Effector memory CD4-positive, alpha-beta T cell (primary cell): ENCODE measurements at regions not wholly inside any gene's neighbourhood (a gene's known extent, or its start where the extent isn't known, plus 50 kb on each side); places are given as distances from the start of the nearest gene placed in this dataset.
"Not testable (repeated sequence)": the region's sequence is repeated elsewhere in the genome, so short reads cannot be mapped to it uniquely, and the experiment has no call there.

Source experiments
- DNase-seq, 3 donors: peaks; one replicate each; pipeline ENCODE4 v3.0.0-alpha.2; 2020
- H3K27ac ChIP-seq: 2 replicates; pipeline ENCODE4 v1.7.0; 2013; ENCODE audit warnings: mild to moderate bottlenecking, low read length, moderate library complexity; ENCODE audit not compliant: insufficient read depth, poor library complexity, severe bottlenecking
- H3K27me3 ChIP-seq: replicated peaks from 2 replicates; pipeline ENCODE4 v1.7.0; 2013; ENCODE audit warnings: mild to moderate bottlenecking, low read length; ENCODE audit not compliant: insufficient read depth, control insufficient read depth, poor library complexity, severe bottlenecking
- H3K36me3 ChIP-seq: 2 replicates; pipeline ENCODE4 v1.7.0; 2013; ENCODE audit warnings: mild to moderate bottlenecking, low read length, moderate library complexity; ENCODE audit not compliant: control insufficient read depth, insufficient read depth
- H3K4me1 ChIP-seq: 2 replicates; pipeline ENCODE4 v1.7.0; 2013; ENCODE audit warnings: low read length, mild to moderate bottlenecking; ENCODE audit not compliant: control insufficient read depth, insufficient read depth, poor library complexity, severe bottlenecking
- H3K4me3 ChIP-seq: 2 replicates; pipeline ENCODE4 v1.7.0; 2013; ENCODE audit warnings: low read length, low read depth, mild to moderate bottlenecking; ENCODE audit not compliant: insufficient read depth, poor library complexity, severe bottlenecking
- H3K9me3 ChIP-seq: 2 replicates; pipeline ENCODE4 v1.7.0; 2013; ENCODE audit warnings: mild to moderate bottlenecking, low read length, moderate library complexity; ENCODE audit not compliant: control insufficient read depth

DNA sequence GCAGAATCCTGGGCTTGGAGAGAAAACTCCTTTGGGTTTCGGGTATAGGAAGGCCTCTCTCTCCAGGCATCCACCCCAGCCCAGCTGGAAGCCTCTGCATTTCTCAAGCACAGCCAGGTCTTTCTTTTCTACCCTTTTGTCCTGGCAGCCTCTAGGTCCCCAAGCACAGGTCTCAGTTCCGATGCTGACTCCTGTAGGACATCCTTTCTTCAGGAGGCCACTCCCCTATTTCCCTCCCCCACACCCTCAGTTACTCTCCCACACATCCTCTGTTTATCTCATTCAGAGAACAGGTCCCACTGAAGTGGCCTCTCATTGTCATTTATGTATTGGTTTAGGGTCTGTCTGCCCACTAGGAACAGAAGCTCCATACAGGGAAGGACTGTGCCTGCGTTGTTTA is 352.6 kb downstream of the VRK1 start:
- Histone ChIP-seq H3K27ac (no peak overlapping the region), H3K4me3 (no peak overlapping the region), H3K9me3 (no peaks in the 10 kb centered on the region), H3K4me1 (no peaks in the 10 kb centered on the region), H3K36me3 (no peaks in the 10 kb centered on the region), H3K27me3 (no peaks in the 10 kb centered on the region)
- no peak for DNase-seq

DNA sequence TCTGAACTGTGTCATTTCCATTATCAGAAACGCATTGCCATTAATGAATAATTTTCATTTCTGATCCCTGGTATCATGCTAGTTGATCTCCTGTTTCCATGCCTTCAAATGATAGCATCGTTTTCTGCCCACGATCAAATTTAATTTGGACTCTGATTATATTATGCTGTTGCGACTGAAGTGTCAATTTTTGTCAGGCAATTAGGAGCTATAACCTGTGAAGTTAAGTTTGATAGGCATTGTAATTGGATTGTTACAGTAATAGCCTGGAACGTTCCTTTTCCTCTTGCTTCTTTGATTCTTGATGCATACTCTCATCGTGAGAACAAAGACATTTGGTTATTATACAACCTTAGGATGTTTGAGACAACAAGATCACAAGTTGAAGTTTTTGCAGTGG is 356.3 kb downstream of the VRK1 start:
- DNase-seq: no peak

DNA sequence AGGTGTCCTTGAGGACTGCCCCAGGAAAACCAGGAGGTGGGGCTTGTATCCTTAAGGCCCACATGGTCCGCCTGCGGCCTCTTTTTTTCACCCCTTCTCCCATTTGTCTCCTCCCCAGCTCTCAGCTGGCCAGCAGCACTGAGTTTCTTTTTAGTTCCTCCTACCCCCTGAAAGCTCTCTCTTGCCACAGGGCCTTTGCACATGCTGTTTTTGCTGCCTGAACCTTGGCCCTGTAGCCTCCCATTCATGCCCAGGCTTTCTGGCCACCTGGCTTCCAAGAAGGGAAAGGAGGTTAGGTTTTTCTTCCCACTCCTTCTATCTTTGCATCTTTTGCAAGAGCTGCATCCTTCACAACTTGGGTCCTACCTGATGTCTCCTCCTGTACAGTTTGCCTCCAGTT is 358.1 kb downstream of the VRK1 start:
- H3K9me3 ChIP-seq: no peaks in the 10 kb centered on the region
- H3K4me1 ChIP-seq: no peaks in the 10 kb centered on the region
- no peaks in the 10 kb centered on the region for H3K36me3 ChIP-seq
- H3K4me3 ChIP-seq: no peak overlapping the region
- no peak for DNase-seq
- no peak overlapping the region for H3K27ac ChIP-seq
- no peaks in the 10 kb centered on the region for H3K27me3 ChIP-seq

More for the DNA sequence above, 356.3 kb downstream of the VRK1 start:
- no peaks in the 10 kb centered on the region for H3K27me3 ChIP-seq
- no peaks in the 10 kb centered on the region for H3K9me3 ChIP-seq
- H3K4me3 ChIP-seq: no peak overlapping the region
- H3K4me1 ChIP-seq: no peaks in the 10 kb centered on the region
- no peaks in the 10 kb centered on the region for H3K36me3 ChIP-seq
- no peak overlapping the region for H3K27ac ChIP-seq

DNA sequence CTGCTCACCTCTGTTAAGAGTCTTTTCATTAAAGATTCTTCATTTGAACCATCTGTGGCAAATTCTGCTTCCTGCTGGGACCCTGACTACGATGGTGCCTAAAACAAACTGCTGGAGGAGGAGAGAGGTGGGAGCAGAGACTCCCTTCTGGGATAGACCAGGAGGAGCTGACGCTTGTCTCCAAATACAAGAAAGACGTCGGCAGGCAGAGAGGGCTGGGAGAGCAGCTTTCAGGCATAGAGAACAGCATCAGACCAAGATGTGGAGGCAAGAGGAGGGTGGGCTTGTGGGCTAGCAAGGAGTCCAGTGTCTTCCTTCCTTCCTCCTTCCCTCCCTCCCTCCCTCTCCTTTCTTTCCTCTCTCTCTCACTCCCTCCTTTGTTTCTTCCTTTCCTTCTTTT is 358.6 kb downstream of the VRK1 start:
- Histone ChIP-seq H3K27me3 (no peaks in the 10 kb centered on the region), H3K4me1 (no peaks in the 10 kb centered on the region), H3K27ac (no peak overlapping the region), H3K9me3 (no peaks in the 10 kb centered on the region), H3K36me3 (no peaks in the 10 kb centered on the region), H3K4me3 (no peak overlapping the region)
- DNase-seq: no peak

DNA sequence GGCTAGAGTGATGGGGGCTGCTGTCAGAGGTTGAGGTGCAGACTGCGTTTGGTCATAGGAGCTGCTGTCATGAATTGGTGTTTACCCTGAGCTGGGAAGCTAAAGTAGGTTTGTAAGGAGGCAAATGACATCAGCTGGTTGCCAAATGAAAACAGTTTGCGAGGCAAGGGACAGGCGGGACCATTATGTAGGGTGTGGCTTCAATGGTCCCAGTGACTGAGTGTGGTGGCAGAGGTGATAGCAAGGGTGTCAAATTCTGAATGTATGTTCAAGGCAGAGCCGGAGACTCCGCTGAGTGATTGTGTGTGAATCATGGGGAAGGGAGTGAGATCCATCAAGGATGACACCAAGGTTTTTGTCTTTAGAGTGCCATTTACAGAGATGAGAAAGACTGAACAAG is 359.5 kb downstream of the VRK1 start:
- Histone ChIP-seq H3K4me3 (no peak overlapping the region), H3K36me3 (no peaks in the 10 kb centered on the region), H3K4me1 (no peaks in the 10 kb centered on the region), H3K27ac (no peak overlapping the region), H3K27me3 (no peaks in the 10 kb centered on the region), H3K9me3 (no peaks in the 10 kb centered on the region)
- no peak for DNase-seq

DNA sequence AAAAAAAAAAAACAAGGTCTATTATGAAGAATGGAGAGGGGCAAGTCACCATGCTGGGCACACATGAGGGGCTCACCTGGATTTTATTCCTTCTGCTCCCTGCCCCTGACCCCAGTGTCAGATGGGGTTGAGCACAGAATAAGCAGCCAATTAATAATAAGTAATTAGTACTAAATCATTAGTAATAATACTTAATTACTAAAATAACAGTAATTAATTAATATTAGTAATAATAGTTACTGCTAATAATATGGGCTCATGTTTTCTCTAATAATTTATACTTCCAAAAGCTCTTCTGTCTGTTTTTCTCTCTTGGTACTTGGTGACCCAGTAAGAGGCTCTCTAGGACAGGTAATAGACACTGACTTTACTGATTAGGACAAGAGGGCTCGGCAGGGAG is 360.9 kb downstream of the VRK1 start:
- H3K27me3 ChIP-seq: no peaks in the 10 kb centered on the region
- no peak for DNase-seq
- H3K27ac ChIP-seq: no peak overlapping the region
- H3K36me3 ChIP-seq: no peaks in the 10 kb centered on the region
- H3K4me1 ChIP-seq: no peaks in the 10 kb centered on the region
- no peak overlapping the region for H3K4me3 ChIP-seq
- H3K9me3 ChIP-seq: no peaks in the 10 kb centered on the region

DNA sequence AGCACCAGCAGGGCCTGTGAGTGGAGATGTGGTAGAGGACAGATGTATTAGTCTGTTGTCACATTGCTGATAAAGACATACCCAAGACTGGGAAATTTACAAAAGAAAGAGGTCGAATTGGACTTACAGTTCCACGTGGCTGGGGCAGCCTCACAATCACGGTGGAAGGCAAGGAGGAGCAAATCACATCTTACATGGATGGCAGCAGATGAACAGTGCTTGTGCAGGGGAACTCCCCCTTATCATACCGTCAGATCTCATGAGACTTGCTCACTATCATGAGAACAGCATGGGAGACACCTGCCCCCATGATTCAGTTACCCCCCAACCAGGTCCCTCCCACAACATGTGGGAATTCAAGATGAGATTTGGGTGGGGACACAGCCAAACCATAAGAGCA is 361.9 kb downstream of the VRK1 start:
- no peaks in the 10 kb centered on the region for H3K4me1 ChIP-seq
- no peaks in the 10 kb centered on the region for H3K9me3 ChIP-seq
- no peak overlapping the region for H3K4me3 ChIP-seq
- no peaks in the 10 kb centered on the region for H3K27me3 ChIP-seq
- H3K27ac ChIP-seq: no peak overlapping the region
- no peaks in the 10 kb centered on the region for H3K36me3 ChIP-seq
- DNase-seq: no peak

DNA sequence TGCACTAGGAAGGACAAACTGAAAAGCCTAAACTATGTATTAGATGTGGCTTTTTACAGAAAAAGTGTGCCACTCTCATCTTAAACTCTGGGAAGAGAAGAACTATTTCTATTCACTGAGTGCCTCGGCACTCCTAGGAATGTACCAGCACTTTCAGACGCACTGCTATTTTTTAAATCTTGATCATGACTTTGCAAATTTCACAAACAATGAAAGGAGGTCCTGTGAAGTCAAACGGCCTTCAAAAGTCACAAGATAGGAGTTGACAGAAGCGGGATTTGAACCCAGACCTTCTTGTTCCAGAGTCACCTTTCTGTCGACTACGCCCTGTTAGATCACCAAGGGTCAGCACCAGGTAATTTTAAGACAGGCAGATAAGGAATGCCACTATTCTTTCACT is 365.4 kb downstream of the VRK1 start:
- H3K36me3 ChIP-seq: no peaks in the 10 kb centered on the region

DNA sequence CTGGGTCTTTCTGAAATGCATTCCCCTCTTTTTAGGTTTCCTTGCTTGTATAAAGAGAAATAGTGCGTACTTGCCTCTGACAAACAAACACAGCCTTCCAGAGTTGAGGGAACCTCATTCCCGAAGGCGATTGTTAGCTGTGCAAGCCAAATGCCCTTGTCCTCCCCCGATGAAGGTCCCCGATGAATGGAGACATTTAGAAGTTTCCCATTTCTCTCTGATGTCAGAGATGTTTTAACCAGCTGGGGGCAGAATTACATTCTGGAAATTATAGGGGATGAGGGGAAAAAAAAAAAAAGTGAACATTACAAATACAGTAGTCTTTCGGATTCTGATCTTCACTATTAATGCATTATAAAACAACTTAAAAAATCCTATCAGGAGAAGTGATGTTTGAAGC is 366.8 kb downstream of the VRK1 start:
- no peak overlapping the region for H3K27ac ChIP-seq
- no peak overlapping the region for H3K4me3 ChIP-seq
- no peak for DNase-seq
- H3K4me1 ChIP-seq: no peaks in the 10 kb centered on the region
- H3K9me3 ChIP-seq: no peaks in the 10 kb centered on the region
- no peaks in the 10 kb centered on the region for H3K36me3 ChIP-seq
- H3K27me3 ChIP-seq: no peaks in the 10 kb centered on the region

More for the DNA sequence above, 365.4 kb downstream of the VRK1 start:
- no peak for DNase-seq
- H3K27ac ChIP-seq: no peak overlapping the region
- H3K4me1 ChIP-seq: no peaks in the 10 kb centered on the region
- no peak overlapping the region for H3K4me3 ChIP-seq
- no peaks in the 10 kb centered on the region for H3K27me3 ChIP-seq
- H3K9me3 ChIP-seq: no peaks in the 10 kb centered on the region

DNA sequence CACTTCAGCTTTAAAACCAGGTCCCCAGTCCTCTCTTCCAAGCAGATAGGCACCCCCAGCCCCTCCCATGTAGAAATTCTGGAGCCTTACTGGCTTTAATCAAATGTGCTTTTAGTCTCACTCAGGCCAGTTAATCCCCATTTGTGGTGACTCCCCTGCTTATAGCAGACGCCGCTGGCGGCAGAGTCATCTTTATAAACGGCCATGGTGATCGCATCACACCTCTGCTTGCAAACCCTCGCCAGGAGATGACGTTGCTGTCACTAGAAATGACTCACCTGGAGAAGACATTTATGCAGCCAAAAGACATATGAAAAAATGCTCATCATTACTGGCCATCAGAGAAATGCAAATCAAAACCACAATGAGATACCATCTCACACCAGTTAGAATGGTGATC is 369.3 kb downstream of the VRK1 start:
- no peak overlapping the region for H3K27ac ChIP-seq
- no peak for DNase-seq
- no peaks in the 10 kb centered on the region for H3K4me1 ChIP-seq
- H3K36me3 ChIP-seq: no peaks in the 10 kb centered on the region
- no peak overlapping the region for H3K4me3 ChIP-seq
- H3K27me3 ChIP-seq: no peaks in the 10 kb centered on the region
- H3K9me3 ChIP-seq: no peaks in the 10 kb centered on the region

DNA sequence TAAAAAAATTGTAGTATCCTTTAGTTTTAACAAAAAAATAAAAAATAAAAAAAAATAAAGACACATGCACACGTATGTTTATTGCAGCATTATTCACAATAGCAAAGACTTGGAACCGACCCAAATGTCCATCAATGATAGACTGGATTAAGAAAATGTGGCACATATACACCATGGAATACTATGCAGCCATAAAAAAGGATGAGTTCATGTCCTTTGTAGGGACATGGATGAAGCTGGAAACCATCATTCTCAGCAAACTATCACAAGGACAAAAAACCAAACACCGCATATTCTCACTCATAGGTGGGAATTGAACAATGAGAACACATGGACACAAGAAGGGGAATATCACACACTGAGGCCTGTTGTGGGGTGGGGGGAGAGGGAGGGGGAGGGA is 370.4 kb downstream of the VRK1 start:
- H3K36me3 ChIP-seq, H3K9me3 ChIP-seq, DNase-seq, H3K27me3 ChIP-seq, H3K4me1 ChIP-seq, H3K4me3 ChIP-seq, H3K27ac ChIP-seq: not testable (repeated sequence)
